ENCODE measurements at regions not wholly inside any gene's neighbourhood (a gene's known extent, or its start where the extent isn't known, plus 50 kb on each side); places are given as distances from the start of the nearest gene placed in this dataset.

GRCh38 chr13:70534466-70534865 is 426.2 kb upstream of the KLHL1 start:
- no peak overlapping the region for H4K91ac ChIP-seq (ENCODE audit: insufficient read length, low read depth, low read length)
- H3K4me1 ChIP-seq (ENCODE audit: insufficient read depth, low read length), result no peaks in the 10 kb centered on the region
- no peak overlapping the region for H2BK120ac ChIP-seq (ENCODE audit: low read depth, low read length, poor library complexity, severe bottlenecking)
- no peaks in the 10 kb centered on the region for H3K27me3 ChIP-seq (ENCODE audit: insufficient read depth, low read length)
- Mint-ChIP-seq H3K9me3 (no peaks in the 10 kb centered on the region), H3K27me3 (ENCODE audit: low read depth) (no peaks in the 10 kb centered on the region), H3K36me3 (ENCODE audit: insufficient read depth in 1 of 3, low read depth in 3 of 3) (no peaks in the 10 kb centered on the region), H3K27ac (no peak overlapping the region; a peak in 1 of 7 replicates), H3K4me1 (peaks cover 7 to 14% of the 10 kb centered on the region in 2 experiments), H3K4me3 (no peak overlapping the region)
- no peak overlapping the region for H2BK5ac ChIP-seq (ENCODE audit: insufficient read length, low read length)
- no peak overlapping the region for H3K27ac ChIP-seq (ENCODE audit: insufficient read length, low read depth, low read length)
- WGBS (ENCODE audit: extremely low coverage, insufficient read length, low lambda C conversion rate), result no CpG with 5 or more reads among the region's 3 CpGs
- H3K4ac ChIP-seq (ENCODE audit: low read depth, low read length), result no peak overlapping the region
- H3K18ac ChIP-seq (ENCODE audit: insufficient read length, low read depth, low read length), result no peak overlapping the region
- no peak overlapping the region for H2BK12ac ChIP-seq (ENCODE audit: insufficient read length, low read depth, low read length)
- no peaks in the 10 kb centered on the region for H3K9me3 ChIP-seq (ENCODE audit: control insufficient read depth, low read depth, low read length)
- TF ChIP-seq CTCF (conservative IDR thresholded peaks at IDR 0.05), result no peak
- no peak overlapping the region for H3K9ac ChIP-seq (ENCODE audit: extremely low read depth, insufficient read length, low read length)
- H2BK20ac ChIP-seq (ENCODE audit: low read depth, low read length, poor library complexity, severe bottlenecking), result no peak overlapping the region
- no peaks in the 10 kb centered on the region for H3K79me1 ChIP-seq (ENCODE audit: insufficient read depth, low read depth, low read length, poor library complexity, severe bottlenecking)
- H3K14ac ChIP-seq (ENCODE audit: insufficient read depth, low read length), result no peak overlapping the region
- H4K8ac ChIP-seq (replicated peaks; ENCODE audit: insufficient read length, low read depth, low read length), result no peak overlapping the region
- no peak overlapping the region for H3K23ac ChIP-seq (ENCODE audit: insufficient read length, low read depth, low read length)
- no peaks in the 10 kb centered on the region for H3K79me2 ChIP-seq (ENCODE audit: insufficient read depth, low read length)
- no peaks in the 10 kb centered on the region for H3K23me2 ChIP-seq (ENCODE audit: insufficient read length, low read depth, low read length, poor library complexity, severe bottlenecking)
- no peak for DNase-seq
- no peak overlapping the region for H3K4me2 ChIP-seq (ENCODE audit: insufficient read depth, insufficient read length, low read length)
- H4K20me1 ChIP-seq (ENCODE audit: control insufficient read depth, insufficient read depth, insufficient read length), result no peaks in the 10 kb centered on the region
- no peak overlapping the region for H2AK5ac ChIP-seq (ENCODE audit: insufficient read length, low read length)
- no peak overlapping the region for H4K5ac ChIP-seq (ENCODE audit: insufficient read length, low read depth, low read length)
- H3K56ac ChIP-seq (ENCODE audit: insufficient read length, low read depth, low read length), result no peak overlapping the region
- no peak overlapping the region for H2BK15ac ChIP-seq (ENCODE audit: low read depth, low read length)
- H3T11ph ChIP-seq (ENCODE audit: low read length), result no peak overlapping the region
- no peak overlapping the region for H2AFZ ChIP-seq (ENCODE audit: low read length)
